CD8-positive, alpha-beta memory T cell (primary cell): ENCODE measurements at regions not wholly inside any gene's neighbourhood (a gene's known extent, or its start where the extent isn't known, plus 50 kb on each side); places are given as distances from the start of the nearest gene placed in this dataset.

Experiments
- CTCF ChIA-PET: fragments of 350-600 bp; sonication (Branson Sonifier 250); formaldehyde crosslinking; loops from one replicate; lab custom pipeline; 2021; ENCODE audit warnings: antibody characterized with exemption; lab: Charles Lee
- POLR2A ChIA-PET: fragments of 350-600 bp; sonication (Branson Sonifier 250); formaldehyde crosslinking; loops from one replicate; lab custom pipeline; 2021; ENCODE audit warnings: antibody characterized with exemption; lab: Charles Lee
- DNase-seq, 5 donors: peaks; one replicate each; pipeline versions ENCODE4 v3.0.0 to v3.0.0-alpha.2; 2020 to 2022; ENCODE audit warnings: mixed read lengths in 1 of 5
- H3K27ac ChIP-seq: one replicate; pipeline ENCODE4 v1.7.0; 2013; ENCODE audit warnings: low read depth, mild to moderate bottlenecking, low read length, moderate library complexity
- H3K27me3 ChIP-seq: 2 replicates; pipeline ENCODE4 v1.7.0; 2013; ENCODE audit warnings: low read length, mild to moderate bottlenecking; ENCODE audit not compliant: insufficient read depth, poor library complexity, severe bottlenecking
- H3K36me3 ChIP-seq: 2 replicates; pipeline ENCODE4 v1.7.0; 2013; ENCODE audit warnings: mild to moderate bottlenecking, low read length, moderate library complexity; ENCODE audit not compliant: insufficient read depth
- H3K4me1 ChIP-seq: 2 replicates; pipeline ENCODE4 v1.7.0; 2013; ENCODE audit warnings: mild to moderate bottlenecking, low read length, moderate library complexity; ENCODE audit not compliant: insufficient read depth
- H3K4me3 ChIP-seq: 2 replicates; pipeline ENCODE4 v1.7.0; 2013; ENCODE audit warnings: mild to moderate bottlenecking, low read length
- H3K9me3 ChIP-seq: 2 replicates; pipeline ENCODE4 v1.7.0; 2013; ENCODE audit warnings: mild to moderate bottlenecking, low read length
- H3K27ac Mint-ChIP-seq, 8 donors: one replicate each; pipeline ENCODE4 v1.8.0; 2020 to 2021; ENCODE audit warnings: mixed read lengths in 8 of 8, mild to moderate bottlenecking in 6 of 8, inconsistent platforms in 3 of 8, moderate library complexity in 3 of 8
- H3K27me3 Mint-ChIP-seq, 2 donors: one replicate each; pipeline ENCODE4 v1.8.0; 2020 to 2021; ENCODE audit warnings: mixed read lengths in 2 of 2, mild to moderate bottlenecking in 1 of 2, moderate library complexity in 1 of 2
- H3K36me3 Mint-ChIP-seq, 3 donors: one replicate each; pipeline ENCODE4 v1.8.0; 2020 to 2021; ENCODE audit warnings: mixed read lengths in 3 of 3, inconsistent platforms in 1 of 3, mild to moderate bottlenecking in 1 of 3
- H3K4me1 Mint-ChIP-seq, 3 donors: one replicate each; pipeline ENCODE4 v1.8.0; 2020 to 2021; ENCODE audit warnings: mixed read lengths in 3 of 3, inconsistent platforms in 1 of 3, mild to moderate bottlenecking in 1 of 3
- H3K4me3 Mint-ChIP-seq, 7 donors: one replicate each; pipeline ENCODE4 v1.8.0; 2020 to 2021; ENCODE audit warnings: mixed read lengths in 7 of 7, mild to moderate bottlenecking in 6 of 7, moderate library complexity in 4 of 7, inconsistent platforms in 2 of 7
- H3K9me3 Mint-ChIP-seq, 5 donors: one replicate each; pipeline ENCODE4 v1.8.0; 2020 to 2022; ENCODE audit warnings: mixed read lengths in 5 of 5, mild to moderate bottlenecking in 3 of 5, moderate library complexity in 2 of 5, inconsistent platforms in 1 of 5

DNA sequence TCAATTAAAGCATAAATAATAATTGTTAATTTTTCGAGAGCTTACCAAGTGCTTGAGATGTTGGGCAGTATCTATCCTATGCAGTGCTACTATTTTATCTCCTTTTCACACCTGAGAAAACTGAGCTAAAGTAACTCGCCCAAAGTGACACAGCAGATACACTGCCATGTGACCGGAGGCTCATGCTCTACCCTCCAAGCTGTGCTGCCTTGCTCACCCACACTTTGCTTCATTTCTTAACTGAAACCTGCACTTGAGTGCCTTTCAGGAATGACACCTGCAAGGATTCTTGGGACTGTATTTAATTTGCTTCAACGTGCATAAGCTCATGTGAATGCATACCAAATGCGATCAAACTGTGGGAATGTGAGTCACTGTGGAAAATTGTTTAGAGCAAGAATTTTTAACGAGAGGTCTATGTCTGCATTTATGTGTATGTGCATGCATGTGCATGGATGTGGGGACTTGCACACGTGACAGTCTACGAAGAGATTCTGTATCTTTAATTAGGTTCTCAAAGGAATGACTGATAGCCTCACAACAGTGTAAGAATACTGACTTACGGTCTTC is 119.2 kb downstream of the ADCYAP1R1 start:
- H3K27ac Mint-ChIP-seq: no peak overlapping the region
- peaks cover 0 to 3% (median 0%) of the 10 kb centered on the region in 5 donors for H3K9me3 Mint-ChIP-seq
- H3K4me3 Mint-ChIP-seq: no peak overlapping the region
- no peaks in the 10 kb centered on the region for H3K36me3 Mint-ChIP-seq
- H3K4me1 ChIP-seq: no peaks in the 10 kb centered on the region
- H3K36me3 ChIP-seq: no peaks in the 10 kb centered on the region
- no peaks in the 10 kb centered on the region for H3K27me3 ChIP-seq
- H3K4me3 ChIP-seq: no peak overlapping the region
- POLR2A ChIA-PET: no interaction called here
- DNase-seq: no peak
- H3K4me1 Mint-ChIP-seq: no peaks in the 10 kb centered on the region
- H3K27me3 Mint-ChIP-seq: peaks cover 1 to 8% of the 10 kb centered on the region in 2 donors
- no peaks in the 10 kb centered on the region for H3K9me3 ChIP-seq
- no peak overlapping the region for H3K27ac ChIP-seq
- CTCF ChIA-PET: no interaction called here
